ENCODE measurements at regions not wholly inside any gene's neighbourhood (a gene's known extent, or its start where the extent isn't known, plus 50 kb on each side); places are given as distances from the start of the nearest gene placed in this dataset.

DNA sequence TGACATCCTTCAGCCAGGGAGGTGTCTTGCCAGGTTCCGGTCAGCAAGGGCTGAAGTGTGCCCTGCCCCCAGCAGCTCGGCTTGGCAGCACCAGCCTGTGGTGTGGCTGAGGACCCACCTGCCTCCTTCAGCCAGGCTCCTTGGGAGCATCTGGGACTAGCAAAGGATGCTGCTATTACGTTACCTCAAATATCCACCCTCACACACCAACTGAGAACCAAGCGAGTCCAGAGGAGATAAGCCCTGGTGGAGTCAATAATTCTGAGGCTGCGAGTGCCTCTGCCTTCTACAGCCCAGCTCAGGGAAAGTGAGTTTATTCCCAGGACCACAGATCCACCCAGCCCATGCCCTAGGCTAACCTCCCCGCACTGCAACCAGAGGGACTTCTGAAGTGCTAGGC lies 57.1 kb upstream of the FSTL4 start:
- no peaks in the 10 kb centered on the region for H3K4me1 ChIP-seq (ENCODE audit: control insufficient read depth in 1 of 2, extremely low read depth in 1 of 2, insufficient read depth in 2 of 2, low read length in 2 of 2)
- Mint-ChIP-seq H3K4me1 (no peaks in the 10 kb centered on the region), H3K27ac (no peak overlapping the region), H3K27me3 (peaks cover 18 to 36% of the 10 kb centered on the region in 2 donors), H3K36me3 (no peaks in the 10 kb centered on the region), H3K9me3 (peaks cover 0 to 4% (median 4%) of the 10 kb centered on the region in 3 donors), H3K4me3 (no peak overlapping the region)
- no peaks in the 10 kb centered on the region for H3K9me3 ChIP-seq
- peaks cover 0 to 19% of the 10 kb centered on the region in 2 experiments for H3K27me3 ChIP-seq (replicated peaks in 1 of 2; ENCODE audit: control insufficient read depth in 2 of 2, extremely low read depth in 1 of 2, insufficient read depth in 2 of 2, low read length in 1 of 2)
- no peak for DNase-seq
- H3K27ac ChIP-seq (ENCODE audit: low read length) = no peak overlapping the region
- ChIA-PET CTCF (no interaction called here), POLR2A (no interaction called here)
- no peaks in the 10 kb centered on the region for H3K36me3 ChIP-seq (ENCODE audit: control insufficient read depth in 2 of 2, extremely low read depth in 1 of 2, insufficient read depth in 1 of 2, low read length in 1 of 2)
- ATAC-seq (replicated peaks in 1 of 4) = no peak
- WGBS (ENCODE audit: insufficient coverage) = 76% methylated on average over 5 of the region's 6 CpGs
- H3K4me3 ChIP-seq (ENCODE audit: control insufficient read depth in 1 of 2, extremely low read depth in 1 of 2, low read length in 1 of 2) = no peak overlapping the region

DNA sequence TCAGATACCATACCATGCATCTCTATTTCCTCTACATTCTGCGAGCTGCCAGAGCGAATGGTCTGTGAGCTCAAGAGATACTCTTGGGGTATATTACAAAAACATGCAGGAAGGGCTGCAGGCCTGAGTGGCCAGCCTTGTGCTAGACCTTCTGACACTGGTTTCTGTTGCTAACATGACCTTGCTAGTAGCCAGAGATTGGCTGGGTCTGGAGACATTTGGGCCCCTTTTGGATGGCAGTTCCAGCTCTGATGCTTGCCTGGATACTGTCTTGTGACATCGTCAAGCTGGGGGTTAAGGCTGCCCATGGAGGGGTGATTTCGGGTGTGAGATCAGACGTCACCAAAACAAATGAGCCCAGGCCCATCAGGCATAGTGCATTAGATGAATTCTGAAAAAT lies 56.1 kb upstream of the FSTL4 start:
- no peaks in the 10 kb centered on the region for H3K4me1 ChIP-seq (ENCODE audit: control insufficient read depth in 1 of 2, extremely low read depth in 1 of 2, insufficient read depth in 2 of 2, low read length in 2 of 2)
- Mint-ChIP-seq H3K27ac (no peak overlapping the region), H3K9me3 (peaks cover 0 to 4% (median 4%) of the 10 kb centered on the region in 3 donors), H3K4me3 (no peak overlapping the region), H3K27me3 (peaks cover 18 to 33% of the 10 kb centered on the region in 2 donors), H3K4me1 (no peaks in the 10 kb centered on the region), H3K36me3 (no peaks in the 10 kb centered on the region)
- POLR2A ChIA-PET = no interaction called here
- CTCF ChIA-PET = no interaction called here
- 88% methylated on average over 2 of the region's 5 CpGs for WGBS (ENCODE audit: insufficient coverage)
- DNase-seq (no peak), ATAC-seq (replicated peaks in 1 of 4) (no peak)
- no peaks in the 10 kb centered on the region for H3K36me3 ChIP-seq (ENCODE audit: control insufficient read depth in 2 of 2, extremely low read depth in 1 of 2, insufficient read depth in 1 of 2, low read length in 1 of 2)
- H3K9me3 ChIP-seq = no peaks in the 10 kb centered on the region
- H3K27ac ChIP-seq (ENCODE audit: low read length) = no peak overlapping the region
- peaks cover 0 to 22% of the 10 kb centered on the region in 2 experiments for H3K27me3 ChIP-seq (replicated peaks in 1 of 2; ENCODE audit: control insufficient read depth in 2 of 2, extremely low read depth in 1 of 2, insufficient read depth in 2 of 2, low read length in 1 of 2)
- no peak overlapping the region for H3K4me3 ChIP-seq (ENCODE audit: control insufficient read depth in 1 of 2, extremely low read depth in 1 of 2, low read length in 1 of 2)

- ChIA-PET CTCF (no interaction called here), POLR2A (no interaction called here)
- Mint-ChIP-seq H3K36me3 (no peaks in the 10 kb centered on the region), H3K9me3 (peaks cover 0 to 4% (median under 1%) of the 10 kb centered on the region in 3 donors), H3K27ac (no peak overlapping the region), H3K4me1 (no peaks in the 10 kb centered on the region), H3K4me3 (no peak overlapping the region), H3K27me3 (peaks cover 10 to 31% of the 10 kb centered on the region in 2 donors)
- DNase-seq (no peak), ATAC-seq (replicated peaks in 1 of 4) (no peak)
- H3K27me3 ChIP-seq (replicated peaks in 1 of 2; ENCODE audit: control insufficient read depth in 2 of 2, extremely low read depth in 1 of 2, insufficient read depth in 2 of 2, low read length in 1 of 2) = peaks cover 0 to 23% of the 10 kb centered on the region in 2 experiments
- 30% methylated on average over 1 of the region's 1 CpG for WGBS (ENCODE audit: insufficient coverage)
- no peak overlapping the region for H3K27ac ChIP-seq (ENCODE audit: low read length)
- no peaks in the 10 kb centered on the region for H3K9me3 ChIP-seq
- no peaks in the 10 kb centered on the region for H3K4me1 ChIP-seq (ENCODE audit: control insufficient read depth in 1 of 2, extremely low read depth in 1 of 2, insufficient read depth in 2 of 2, low read length in 2 of 2)
- no peaks in the 10 kb centered on the region for H3K36me3 ChIP-seq (ENCODE audit: control insufficient read depth in 2 of 2, extremely low read depth in 1 of 2, insufficient read depth in 1 of 2, low read length in 1 of 2)
- H3K4me3 ChIP-seq (ENCODE audit: control insufficient read depth in 1 of 2, extremely low read depth in 1 of 2, low read length in 1 of 2) = no peak overlapping the region
These were observed 54.9 kb upstream of the FSTL4 start for GRCh38 chr5:133667217-133667616.

DNA sequence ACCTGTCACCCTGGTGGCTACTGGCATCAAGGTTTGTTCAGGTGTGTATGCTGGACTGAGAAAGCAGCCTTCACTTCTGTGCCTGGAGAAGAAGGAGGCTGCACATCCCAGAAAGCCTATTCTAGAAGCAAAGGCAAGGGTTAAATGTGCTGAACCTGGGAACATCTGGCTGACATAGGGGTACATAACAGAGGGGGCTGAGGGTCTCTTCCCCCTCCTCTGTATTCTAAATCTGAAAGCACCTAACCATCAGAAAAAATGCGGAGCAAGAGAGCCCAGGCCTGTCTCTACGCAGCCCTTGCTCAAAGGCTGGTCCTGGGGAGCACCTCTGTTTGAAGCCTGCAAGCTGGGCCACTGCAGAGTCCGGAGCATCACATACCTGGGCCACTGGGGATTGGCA lies 53.2 kb upstream of the FSTL4 start:
- no peak overlapping the region for H3K27ac ChIP-seq (ENCODE audit: low read length)
- ChIA-PET CTCF (interaction anchor here in 1 of 2 donors (0.6 kb wide), 1 partner anchor 13 kb away, joined by 3 read pairs; no protein-coding TSS in a partner anchor), POLR2A (no interaction called here)
- H3K27me3 ChIP-seq (replicated peaks in 1 of 2; ENCODE audit: control insufficient read depth in 2 of 2, extremely low read depth in 1 of 2, insufficient read depth in 2 of 2, low read length in 1 of 2) = peaks cover 0 to 20% of the 10 kb centered on the region in 2 experiments
- no peaks in the 10 kb centered on the region for H3K9me3 ChIP-seq
- Mint-ChIP-seq H3K4me1 (no peaks in the 10 kb centered on the region), H3K4me3 (no peak overlapping the region), H3K9me3 (no peaks in the 10 kb centered on the region), H3K27ac (no peak overlapping the region), H3K36me3 (no peaks in the 10 kb centered on the region), H3K27me3 (peaks cover 8 to 31% of the 10 kb centered on the region in 2 donors)
- no peaks in the 10 kb centered on the region for H3K4me1 ChIP-seq (ENCODE audit: control insufficient read depth in 1 of 2, extremely low read depth in 1 of 2, insufficient read depth in 2 of 2, low read length in 2 of 2)
- WGBS (ENCODE audit: insufficient coverage) = 73% methylated on average over 3 of the region's 3 CpGs
- ATAC-seq (replicated peaks in 1 of 4) (no peak), DNase-seq (no peak)
- H3K36me3 ChIP-seq (ENCODE audit: control insufficient read depth in 2 of 2, extremely low read depth in 1 of 2, insufficient read depth in 1 of 2, low read length in 1 of 2) = no peaks in the 10 kb centered on the region
- H3K4me3 ChIP-seq (ENCODE audit: control insufficient read depth in 1 of 2, extremely low read depth in 1 of 2, low read length in 1 of 2) = no peak overlapping the region

- Histone ChIP-seq H3K27ac (ENCODE audit: low read length) (no peak overlapping the region), H3K4me1 (ENCODE audit: control insufficient read depth in 1 of 2, extremely low read depth in 1 of 2, insufficient read depth in 2 of 2, low read length in 2 of 2) (no peaks in the 10 kb centered on the region), H3K4me3 (ENCODE audit: control insufficient read depth in 1 of 2, extremely low read depth in 1 of 2, low read length in 1 of 2) (no peak overlapping the region), H3K27me3 (replicated peaks in 1 of 2; ENCODE audit: control insufficient read depth in 2 of 2, extremely low read depth in 1 of 2, insufficient read depth in 2 of 2, low read length in 1 of 2) (peaks cover 0 to 22% of the 10 kb centered on the region in 2 experiments), H3K36me3 (ENCODE audit: control insufficient read depth in 2 of 2, extremely low read depth in 1 of 2, insufficient read depth in 1 of 2, low read length in 1 of 2) (no peaks in the 10 kb centered on the region), H3K9me3 (no peaks in the 10 kb centered on the region)
- H3K9me3 Mint-ChIP-seq = no peaks in the 10 kb centered on the region
- peaks cover 3 to 28% of the 10 kb centered on the region in 2 donors for H3K27me3 Mint-ChIP-seq
- 60% methylated on average over 1 of the region's 2 CpGs for WGBS (ENCODE audit: insufficient coverage)
- DNase-seq (no peak), ATAC-seq (replicated peaks in 1 of 4) (no peak)
- no peaks in the 10 kb centered on the region for H3K4me1 Mint-ChIP-seq
- ChIA-PET POLR2A (no interaction called here), CTCF (interaction anchor here in 1 of 2 donors (0.5 kb wide), 1 partner anchor 1142 kb away, joined by 3 read pairs; no protein-coding TSS in a partner anchor)
- no peaks in the 10 kb centered on the region for H3K36me3 Mint-ChIP-seq
- H3K27ac Mint-ChIP-seq = no peak overlapping the region
- no peak overlapping the region for H3K4me3 Mint-ChIP-seq
These were observed 52.1 kb upstream of the FSTL4 start for GRCh38 chr5:133664422-133664821.

DNA sequence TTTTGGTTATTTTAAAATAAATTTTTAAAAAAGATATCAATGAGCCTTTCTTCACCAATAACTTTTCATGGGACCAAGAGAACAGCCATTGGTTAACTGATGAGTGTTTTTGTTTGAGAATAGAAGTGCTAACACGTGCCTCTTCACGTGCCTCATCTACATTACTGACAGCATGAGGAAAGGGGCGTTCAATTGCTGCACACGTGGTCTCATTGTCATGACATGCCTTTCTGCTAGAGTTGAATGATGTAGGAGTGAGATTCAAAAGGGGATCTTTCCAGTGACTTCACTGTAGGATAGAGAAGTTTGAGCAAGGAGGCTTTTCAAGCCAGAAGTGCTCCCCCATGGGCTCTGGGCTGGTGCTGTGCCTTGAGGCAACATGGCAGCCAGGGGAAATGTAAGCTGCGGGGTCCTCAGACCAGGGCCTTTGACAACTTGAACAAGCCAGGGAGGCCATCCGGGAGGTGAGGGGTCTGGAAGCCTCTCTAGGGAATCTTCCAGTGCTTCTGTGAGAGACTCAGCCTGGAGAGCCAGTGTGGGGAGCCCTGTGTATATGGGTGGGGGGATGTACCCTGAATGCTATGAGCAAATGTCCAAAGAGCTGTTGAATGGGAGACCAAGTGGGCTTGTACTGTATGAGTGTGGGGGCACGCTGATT lies 51.2 kb upstream of the FSTL4 start:
- H3K9me3 ChIP-seq = no peaks in the 10 kb centered on the region
- H3K4me1 ChIP-seq (ENCODE audit: control insufficient read depth in 1 of 2, extremely low read depth in 1 of 2, insufficient read depth in 2 of 2, low read length in 2 of 2) = no peaks in the 10 kb centered on the region
- WGBS (ENCODE audit: insufficient coverage) = 69% methylated on average over 3 of the region's 7 CpGs
- H3K27me3 ChIP-seq (replicated peaks in 1 of 2; ENCODE audit: control insufficient read depth in 2 of 2, extremely low read depth in 1 of 2, insufficient read depth in 2 of 2, low read length in 1 of 2) = peaks cover 0 to 16% of the 10 kb centered on the region in 2 experiments
- ChIA-PET CTCF (no interaction called here), POLR2A (no interaction called here)
- DNase-seq (no peak), ATAC-seq (replicated peaks in 1 of 4) (no peak)
- Mint-ChIP-seq H3K27me3 (peaks cover 6 to 26% of the 10 kb centered on the region in 2 donors), H3K4me1 (no peaks in the 10 kb centered on the region), H3K4me3 (no peak overlapping the region), H3K36me3 (no peaks in the 10 kb centered on the region), H3K9me3 (no peaks in the 10 kb centered on the region), H3K27ac (no peak overlapping the region)
- no peaks in the 10 kb centered on the region for H3K36me3 ChIP-seq (ENCODE audit: control insufficient read depth in 2 of 2, extremely low read depth in 1 of 2, insufficient read depth in 1 of 2, low read length in 1 of 2)
- H3K4me3 ChIP-seq (ENCODE audit: control insufficient read depth in 1 of 2, extremely low read depth in 1 of 2, low read length in 1 of 2) = no peak overlapping the region
- H3K27ac ChIP-seq (ENCODE audit: low read length) = no peak overlapping the region

Measured in T-cell (primary cell).